K562 (cell line): ENCODE measurements at regions not wholly inside any gene's neighbourhood (a gene's known extent, or its start where the extent isn't known, plus 50 kb on each side); places are given as distances from the start of the nearest gene placed in this dataset.

Experiments used
- ATF7 ChIP-seq: fragments of 450-650 bp; IDR thresholded peaks from 2 replicates; pipeline ENCODE4 v1.7.1; 2014; ENCODE audit warnings: mild to moderate bottlenecking, moderate library complexity
- BMI1 ChIP-seq: fragments of 150-350 bp; IDR thresholded peaks from 2 replicates; pipeline ENCODE4 v1.6.1; 2014; ENCODE audit warnings: low read length
- CREM ChIP-seq: IDR thresholded peaks from 2 replicates; pipeline ENCODE4 v1.6.1; 2014; ENCODE audit warnings: antibody characterized with exemption, low read depth
- ID3 ChIP-seq, 2 experiments: fragments of 250-450 bp in 1 of 2; fragments of 450-650 bp in 1 of 2; sonication (Bioruptor Pico) in 1 of 2; IDR thresholded peaks; 2 replicates each; pipeline versions ENCODE4 v1.6.1 to v1.8.0; 2016 to 2021; ENCODE audit warnings: mild to moderate bottlenecking in 2 of 2, moderate library complexity in 2 of 2, missing compliant biosample characterization in 1 of 2, missing genetic modification characterization in 1 of 2
- JUND ChIP-seq, 2 experiments: IDR thresholded peaks; 2 replicates in 1 of 2; 3 replicates in 1 of 2; pipeline ENCODE4 v1.6.1; 2011; ENCODE audit warnings: borderline replicate concordance in 2 of 2, low read depth in 2 of 2, low read length in 2 of 2, improper control_type of control experiment in 1 of 2, missing biosample characterization in 1 of 2, missing genetic modification characterization in 1 of 2, missing genetic modification reagents in 1 of 2
- MXI1 ChIP-seq: IDR thresholded peaks from 2 replicates; pipeline ENCODE4 v1.6.1; 2011; ENCODE audit warnings: low read depth, mild to moderate bottlenecking, improper control_type of control experiment, low read length
- NBN ChIP-seq: fragments of 450-650 bp; IDR thresholded peaks from 2 replicates; pipeline ENCODE4 v1.6.1; 2016; ENCODE audit warnings: low read depth, mild to moderate bottlenecking
- NR2C2 ChIP-seq, 2 experiments: fragments of 200-800 bp in 1 of 2; sonication (Bioruptor generic) in 1 of 2; sonication (generic) in 1 of 2; formaldehyde crosslinking in 1 of 2; IDR thresholded peaks; 2 replicates each; pipeline versions ENCODE4 v1.6.1 to v1.8.0; 2016 to 2022; ENCODE audit warnings: mild to moderate bottlenecking in 1 of 2, missing compliant biosample characterization in 1 of 2, missing genetic modification characterization in 1 of 2, missing genetic modification reagents in 1 of 2
- NRF1 ChIP-seq, 2 experiments: fragments of 450-650 bp; IDR thresholded peaks in 1 of 2; conservative IDR thresholded peaks in 1 of 2; 2 replicates each; pipeline ENCODE4 v1.6.1; 2014; ENCODE audit warnings: mild to moderate bottlenecking in 2 of 2
- PRDM10 ChIP-seq: fragments of 450-650 bp; IDR thresholded peaks from 2 replicates; pipeline ENCODE4 v1.6.1; 2018; ENCODE audit not compliant: partially characterized antibody
- TEAD4 ChIP-seq, 2 experiments: sonication (generic) in 1 of 2; formaldehyde crosslinking in 1 of 2; IDR thresholded peaks; 2 replicates each; pipeline versions ENCODE4 v1.6.1 to v1.8.0; 2012 to 2022; ENCODE audit warnings: borderline replicate concordance in 1 of 2, inconsistent platforms in 1 of 2, low read length in 1 of 2, mild to moderate bottlenecking in 1 of 2, missing genetic modification reagents in 1 of 2
- ZBTB7A ChIP-seq: IDR thresholded peaks from 2 replicates; pipeline ENCODE4 v1.6.1; 2011; ENCODE audit warnings: low read depth, mild to moderate bottlenecking, low read length, moderate library complexity, borderline replicate concordance; ENCODE audit not compliant: control insufficient read depth
- ZNF23 ChIP-seq: fragments of 250-450 bp; sonication (Bioruptor Pico); IDR thresholded peaks from 2 replicates; pipeline ENCODE4 v1.4.0; 2020; ENCODE audit warnings: mild to moderate bottlenecking
- ZNF655 ChIP-seq: fragments of 250-450 bp; sonication (Bioruptor Pico); IDR thresholded peaks from 2 replicates; pipeline ENCODE4 v1.5.0; 2021

- TF ChIP-seq ATF7 (no peak), ZBTB7A (no peak), PRDM10 (no peak), JUND (IDR thresholded peaks at IDR 0.05; ENCODE audit: borderline replicate concordance, low read depth, low read length) (no peak), JUND (tag; IDR thresholded peaks at IDR 0.05; ENCODE audit: borderline replicate concordance, low read depth, low read length) (no peak), NR2C2 (CRISPR knock-in tag; IDR thresholded peaks at IDR 0.05) (no peak), NR2C2 (tag; IDR thresholded peaks at IDR 0.05) (no peak), NBN (no peak), ZNF655 (CRISPR knock-in tag) (no peak), ZNF23 (CRISPR knock-in tag) (no peak), TEAD4 (IDR thresholded peaks at IDR 0.05; ENCODE audit: low read length) (no peak), TEAD4 (CRISPR knock-in tag; IDR thresholded peaks at IDR 0.05; ENCODE audit: borderline replicate concordance) (no peak), MXI1 (no peak), CREM (no peak), NRF1 (conservative IDR thresholded peaks at IDR 0.05 in 1 of 2, IDR thresholded peaks at IDR 0.05 in 1 of 2) (no peak), BMI1 (no peak), ID3 (CRISPR knock-in tag; IDR thresholded peaks at IDR 0.05) (no peak), ID3 (tag; IDR thresholded peaks at IDR 0.05) (no peak)
These were observed 225.0 kb upstream of the CELF2 start for GRCh38 chr10:10792681-10793080.
